ENCODE measurements at regions not wholly inside any gene's neighbourhood (a gene's known extent, or its start where the extent isn't known, plus 50 kb on each side); places are given as distances from the start of the nearest gene placed in this dataset.

GRCh38 chr5:109614981-109615380 lies 74.7 kb upstream of the MAN2A1 start:
- Histone ChIP-seq H3K27me3 (ENCODE audit: control insufficient read depth, insufficient read depth, low read length) (no peaks in the 10 kb centered on the region), H3K4me3 (ENCODE audit: low read depth, low read length) (no peak overlapping the region), H3K27ac (ENCODE audit: low read depth, low read length) (no peak overlapping the region), H3K9me3 (ENCODE audit: control insufficient read depth, insufficient read depth, low read length) (no peaks in the 10 kb centered on the region)
- no peak for TF ChIP-seq CTCF (IDR thresholded peaks at IDR 0.05; ENCODE audit: low read depth, low read length)
- CTCF ChIA-PET, result no interaction called here
- DNase-seq (ENCODE audit: low read depth, low spot score), result no peak
- POLR2A ChIA-PET, result no interaction called here

- ChIA-PET POLR2A (no interaction called here), CTCF (no interaction called here)
- Histone ChIP-seq H3K27me3 (ENCODE audit: control insufficient read depth, insufficient read depth, low read length) (no peaks in the 10 kb centered on the region), H3K9me3 (ENCODE audit: control insufficient read depth, insufficient read depth, low read length) (no peaks in the 10 kb centered on the region), H3K4me3 (ENCODE audit: low read depth, low read length) (no peak overlapping the region), H3K27ac (ENCODE audit: low read depth, low read length) (no peak overlapping the region)
- DNase-seq (ENCODE audit: low read depth, low spot score), result no peak
- TF ChIP-seq CTCF (IDR thresholded peaks at IDR 0.05; ENCODE audit: low read depth, low read length), result no peak
Observed at GRCh38 chr5:109614301-109614700, 75.4 kb upstream of the MAN2A1 start.

GRCh38 chr5:109612278-109612905 lies 77.3 kb upstream of the MAN2A1 start:
- DNase-seq (ENCODE audit: low read depth, low spot score), result no peak
- Histone ChIP-seq H3K9me3 (ENCODE audit: control insufficient read depth, insufficient read depth, low read length) (no peaks in the 10 kb centered on the region), H3K27ac (ENCODE audit: low read depth, low read length) (no peak overlapping the region), H3K4me3 (ENCODE audit: low read depth, low read length) (no peak overlapping the region), H3K27me3 (ENCODE audit: control insufficient read depth, insufficient read depth, low read length) (no peaks in the 10 kb centered on the region)
- ChIA-PET CTCF (no interaction called here), POLR2A (no interaction called here)
- no peak for TF ChIP-seq CTCF (IDR thresholded peaks at IDR 0.05; ENCODE audit: low read depth, low read length)

GRCh38 chr5:109611505-109611904 lies 78.2 kb upstream of the MAN2A1 start:
- ChIA-PET CTCF (no interaction called here), POLR2A (no interaction called here)
- DNase-seq (ENCODE audit: low read depth, low spot score), result no peak

GRCh38 chr5:109611061-109611460 lies 78.7 kb upstream of the MAN2A1 start:
- TF ChIP-seq CTCF (IDR thresholded peaks at IDR 0.05; ENCODE audit: low read depth, low read length), result no peak
- ChIA-PET CTCF (no interaction called here), POLR2A (no interaction called here)
- Histone ChIP-seq H3K4me3 (ENCODE audit: low read depth, low read length) (no peak overlapping the region), H3K27ac (ENCODE audit: low read depth, low read length) (no peak overlapping the region), H3K9me3 (ENCODE audit: control insufficient read depth, insufficient read depth, low read length) (no peaks in the 10 kb centered on the region), H3K27me3 (ENCODE audit: control insufficient read depth, insufficient read depth, low read length) (no peaks in the 10 kb centered on the region)
- DNase-seq (ENCODE audit: low read depth, low spot score), result no peak

More at GRCh38 chr5:109611505-109611904, 78.2 kb upstream of the MAN2A1 start:
- Histone ChIP-seq H3K4me3 (ENCODE audit: low read depth, low read length) (no peak overlapping the region), H3K9me3 (ENCODE audit: control insufficient read depth, insufficient read depth, low read length) (no peaks in the 10 kb centered on the region), H3K27me3 (ENCODE audit: control insufficient read depth, insufficient read depth, low read length) (no peaks in the 10 kb centered on the region), H3K27ac (ENCODE audit: low read depth, low read length) (no peak overlapping the region)
- TF ChIP-seq CTCF (IDR thresholded peaks at IDR 0.05; ENCODE audit: low read depth, low read length), result no peak
